B cell (primary cell): ENCODE measurements at regions not wholly inside any gene's neighbourhood (a gene's known extent, or its start where the extent isn't known, plus 50 kb on each side); places are given as distances from the start of the nearest gene placed in this dataset.
"Not testable (repeated sequence)": the region's sequence is repeated elsewhere in the genome, so short reads cannot be mapped to it uniquely, and the experiment has no call there.

ENCODE experiments used
- ATAC-seq: fragments of 200-7000 bp; cut with Tn5 transposase; one replicate; pipeline ENCODE4 v1.10.0; 2021; ENCODE audit warnings: low read depth, mild to moderate bottlenecking, moderate number of reproducible peaks, moderate library complexity
- CTCF ChIA-PET: fragments of 350-600 bp; sonication (Branson Sonifier 250); formaldehyde crosslinking; loops from one replicate; lab custom pipeline; 2021; ENCODE audit warnings: antibody characterized with exemption, inconsistent platforms; lab: Charles Lee
- POLR2A ChIA-PET: fragments of 350-600 bp; sonication (Branson Sonifier 250); formaldehyde crosslinking; loops from one replicate; lab custom pipeline; 2021; ENCODE audit warnings: antibody characterized with exemption; lab: Charles Lee
- DNase-seq: peaks from one replicate; pipeline ENCODE4 v3.0.0; 2013
- H2AFZ ChIP-seq: 2 replicates; pipeline ENCODE4 v1.6.1; 2012; ENCODE audit warnings: mild to moderate bottlenecking, low read depth, low read length; ENCODE audit not compliant: insufficient read depth, poor library complexity, severe bottlenecking
- H3K27ac ChIP-seq, 2 donors: 1 replicate in 1 of 2; 2 replicates in 1 of 2; pipeline ENCODE4 v1.5.1; 2012 to 2013; ENCODE audit warnings: low read length in 2 of 2, mild to moderate bottlenecking in 2 of 2, moderate library complexity in 1 of 2
- H3K27me3 ChIP-seq, 4 experiments: fragments of 200-600 bp in 1 of 4; sonication (generic) in 1 of 4; replicated peaks in 1 of 4; 1 replicate in 2 of 4; 2 replicates in 2 of 4; pipeline versions ENCODE4 v1.6.1 to v1.7.0; 2013 to 2016; ENCODE audit warnings: low read length in 3 of 4, mild to moderate bottlenecking in 2 of 4, mixed read lengths in 1 of 4, moderate library complexity in 1 of 4; ENCODE audit not compliant: insufficient read depth in 4 of 4, control insufficient read depth in 3 of 4; ENCODE audit errors: control extremely low read depth in 1 of 4
- H3K36me3 ChIP-seq, 2 experiments: replicated peaks in 1 of 2; 1 replicate in 1 of 2; 2 replicates in 1 of 2; pipeline versions ENCODE4 v1.6.1 to v1.7.1; 2013; ENCODE audit warnings: low read length in 1 of 2; ENCODE audit not compliant: insufficient read depth in 2 of 2, control insufficient read depth in 1 of 2; ENCODE audit errors: control extremely low read depth in 1 of 2, extremely low read depth in 1 of 2
- H3K4me1 ChIP-seq, 2 donors: fragments of 200-600 bp in 1 of 2; sonication (generic) in 1 of 2; 1 replicate in 1 of 2; 2 replicates in 1 of 2; pipeline versions ENCODE4 v1.5.1 to v1.6.1; 2013 to 2017; ENCODE audit warnings: low read length in 2 of 2; ENCODE audit not compliant: control insufficient read depth in 2 of 2, insufficient read depth in 2 of 2
- H3K4me2 ChIP-seq: replicated peaks from 2 replicates; pipeline ENCODE3; 2012; ENCODE audit warnings: mild to moderate bottlenecking, low read depth, low read length; ENCODE audit not compliant: poor library complexity, severe bottlenecking
- H3K4me3 ChIP-seq, 5 experiments: fragments of 200-600 bp in 1 of 5; sonication (generic) in 1 of 5; 1 replicate in 3 of 5; 2 replicates in 2 of 5; pipeline versions ENCODE4 v1.5.1 to v1.7.0; 2011 to 2016; ENCODE audit warnings: low read length in 4 of 5, mild to moderate bottlenecking in 4 of 5, low read depth in 2 of 5, control low read depth in 1 of 5, moderate library complexity in 1 of 5; ENCODE audit not compliant: insufficient read depth in 1 of 5; ENCODE audit errors: control extremely low read depth in 1 of 5, extremely low read depth in 1 of 5
- H3K79me2 ChIP-seq: fragments of 200-600 bp; sonication (generic); one replicate; pipeline ENCODE4 v1.6.0; 2016; ENCODE audit warnings: low read length; ENCODE audit not compliant: control insufficient read depth, insufficient read depth
- H3K9ac ChIP-seq: fragments of 200-600 bp; sonication (generic); 2 replicates; pipeline ENCODE4 v1.6.1; 2017; ENCODE audit warnings: mild to moderate bottlenecking, low read length, moderate library complexity
- H3K9me3 ChIP-seq, 3 donors: one replicate each; pipeline versions ENCODE4 v1.6.1 to v1.7.1; 2013; ENCODE audit warnings: low read length in 2 of 3; ENCODE audit not compliant: control insufficient read depth in 2 of 3, insufficient read depth in 1 of 3; ENCODE audit errors: control extremely low read depth in 1 of 3
- H4K20me1 ChIP-seq: 2 replicates; pipeline ENCODE4 v1.6.0; 2012; ENCODE audit warnings: mild to moderate bottlenecking, low read length; ENCODE audit not compliant: insufficient read depth, control insufficient read depth, poor library complexity, severe bottlenecking
- H3K27ac Mint-ChIP-seq: one replicate; pipeline ENCODE4 v1.8.0; 2021; ENCODE audit warnings: mixed read lengths
- H3K27me3 Mint-ChIP-seq: one replicate; pipeline ENCODE4 v1.8.0; 2021; ENCODE audit warnings: mixed read lengths
- H3K4me1 Mint-ChIP-seq: one replicate; pipeline ENCODE4 v1.8.0; 2021; ENCODE audit warnings: mixed read lengths
- H3K4me3 Mint-ChIP-seq: one replicate; pipeline ENCODE4 v1.8.0; 2021; ENCODE audit warnings: mixed read lengths
- H3K9me3 Mint-ChIP-seq: one replicate; pipeline ENCODE4 v1.8.0; 2022; ENCODE audit warnings: mixed read lengths; ENCODE audit not compliant: insufficient read depth
- WGBS: methylation state at CpG from one replicate; pipeline ENCODE4 v1.1.5; 2013; ENCODE audit warnings: missing lambda C conversion rate; ENCODE audit not compliant: insufficient coverage; 5-methylcytosine and 5-hydroxymethylcytosine counted together
- intact Hi-C: fragments of 100-400 bp; cut with micrococcal nuclease; formaldehyde crosslinking; loops from one replicate; pipeline ENCODE4 v1.10.0; 2022

- ATAC-seq, H3K27me3 Mint-ChIP-seq, H2AFZ ChIP-seq, H3K9me3 ChIP-seq, POLR2A ChIA-PET, H3K9me3 Mint-ChIP-seq, intact Hi-C loops, H3K9ac ChIP-seq, H3K27ac Mint-ChIP-seq, H3K27me3 ChIP-seq, H3K4me2 ChIP-seq, H4K20me1 ChIP-seq, H3K79me2 ChIP-seq, CTCF ChIA-PET, DNase-seq, H3K4me3 Mint-ChIP-seq, H3K4me3 ChIP-seq, H3K4me1 ChIP-seq, H3K36me3 ChIP-seq, H3K4me1 Mint-ChIP-seq, H3K27ac ChIP-seq: not testable (repeated sequence)
- no CpG with 5 or more reads among the region's 36 CpGs for WGBS
These were observed 152.1 kb upstream of the ZNF322 start for GRCh38 chr6:26811486-26812116.

GRCh38 chr6:26818640-26819225, 159.2 kb upstream of the ZNF322 start:
- H3K9ac ChIP-seq, H3K4me1 Mint-ChIP-seq, H3K4me1 ChIP-seq, H4K20me1 ChIP-seq, H3K9me3 ChIP-seq, intact Hi-C loops, DNase-seq, H3K36me3 ChIP-seq, H3K27me3 Mint-ChIP-seq, H3K4me2 ChIP-seq, H2AFZ ChIP-seq, H3K79me2 ChIP-seq, POLR2A ChIA-PET, CTCF ChIA-PET, H3K27ac ChIP-seq, H3K27me3 ChIP-seq, H3K4me3 Mint-ChIP-seq, ATAC-seq, H3K27ac Mint-ChIP-seq, H3K9me3 Mint-ChIP-seq, H3K4me3 ChIP-seq: not testable (repeated sequence)
- no CpG with 5 or more reads among the region's 5 CpGs for WGBS

GRCh38 chr6:26827965-26828364, 168.4 kb upstream of the ZNF322 start:
- H3K9me3 ChIP-seq, H3K27me3 Mint-ChIP-seq, H3K27ac Mint-ChIP-seq, POLR2A ChIA-PET, H3K4me3 ChIP-seq, H3K4me2 ChIP-seq, H3K9me3 Mint-ChIP-seq, intact Hi-C loops, H3K27me3 ChIP-seq, CTCF ChIA-PET, H3K4me3 Mint-ChIP-seq, H3K9ac ChIP-seq, DNase-seq, H3K79me2 ChIP-seq, H2AFZ ChIP-seq, H3K4me1 ChIP-seq, ATAC-seq, H3K4me1 Mint-ChIP-seq, H4K20me1 ChIP-seq, H3K36me3 ChIP-seq, H3K27ac ChIP-seq: not testable (repeated sequence)
- WGBS: no CpG with 5 or more reads among the region's 4 CpGs

GRCh38 chr6:26829480-26829879, 169.9 kb upstream of the ZNF322 start:
- H3K27ac ChIP-seq, H3K9me3 ChIP-seq, H3K4me3 ChIP-seq, H3K79me2 ChIP-seq, H3K9me3 Mint-ChIP-seq, H3K27ac Mint-ChIP-seq, POLR2A ChIA-PET, CTCF ChIA-PET, H3K27me3 ChIP-seq, H3K4me2 ChIP-seq, ATAC-seq, H2AFZ ChIP-seq, H3K9ac ChIP-seq, DNase-seq, H3K4me1 Mint-ChIP-seq, H3K4me1 ChIP-seq, H4K20me1 ChIP-seq, H3K36me3 ChIP-seq, intact Hi-C loops, H3K27me3 Mint-ChIP-seq, H3K4me3 Mint-ChIP-seq: not testable (repeated sequence)
- no CpG with 5 or more reads among the region's 2 CpGs for WGBS
